Peyer's patch (tissue), 4 donors: ENCODE measurements at regions not wholly inside any gene's neighbourhood (a gene's known extent, or its start where the extent isn't known, plus 50 kb on each side); places are given as distances from the start of the nearest gene placed in this dataset.

ENCODE experiments used
- DNase-seq, 3 donors: peaks; one replicate each; pipeline ENCODE4 v3.0.0-alpha.2; 2017 to 2019
- H3K27ac ChIP-seq, 4 donors: fragments of 200-600 bp; sonication (generic); one replicate each; pipeline ENCODE4 v1.5.1; 2016 to 2019
- H3K27me3 ChIP-seq, 2 donors: fragments of 200-600 bp; sonication (generic); one replicate each; pipeline ENCODE4 v1.5.1; 2019
- H3K36me3 ChIP-seq, 3 donors: fragments of 200-600 bp; sonication (generic); one replicate each; pipeline ENCODE4 v1.5.1; 2016 to 2019
- H3K4me1 ChIP-seq, 4 donors: fragments of 200-600 bp; sonication (generic); one replicate each; pipeline ENCODE4 v1.5.1; 2016 to 2019
- H3K4me3 ChIP-seq, 4 donors: fragments of 200-600 bp; sonication (generic); 1 replicate in 3 of 4; 2 replicates in 1 of 4; pipeline ENCODE4 v1.5.1; 2016 to 2019; ENCODE audit warnings: mild to moderate bottlenecking in 1 of 4
- H3K9me3 ChIP-seq, 4 donors: fragments of 200-600 bp; sonication (generic); one replicate each; pipeline ENCODE4 v1.5.1; 2016 to 2019; ENCODE audit warnings: mild to moderate bottlenecking in 1 of 4
- CTCF ChIP-seq, 6 experiments: fragments of 450-650 bp in 4 of 6; fragments of 200-600 bp in 2 of 6; sonication (generic) in 1 of 6; IDR thresholded peaks; one replicate each; pipeline ENCODE4 v1.5.1; 2017 to 2019; ENCODE audit warnings: antibody characterized with exemption in 6 of 6, mild to moderate bottlenecking in 3 of 6, moderate library complexity in 1 of 6
- POLR2A ChIP-seq, 2 donors: fragments of 450-650 bp; IDR thresholded peaks; one replicate each; pipeline ENCODE4 v1.5.1; 2017; ENCODE audit warnings: antibody characterized with exemption in 2 of 2, mild to moderate bottlenecking in 2 of 2, moderate library complexity in 2 of 2

GRCh38 chr11:112661571-112661970, 299.6 kb upstream of the NCAM1 start:
- Histone ChIP-seq H3K9me3 (no peaks in the 10 kb centered on the region), H3K36me3 (no peaks in the 10 kb centered on the region), H3K27me3 (no peaks in the 10 kb centered on the region), H3K4me1 (no peaks in the 10 kb centered on the region), H3K27ac (no peak overlapping the region), H3K4me3 (no peak overlapping the region)
- DNase-seq, result no peak
- TF ChIP-seq POLR2A (IDR thresholded peaks at IDR 0.05) (no peak), CTCF (IDR thresholded peaks at IDR 0.05) (no peak)

GRCh38 chr11:112662554-112662953, 298.7 kb upstream of the NCAM1 start:
- no peak overlapping the region for H3K4me3 ChIP-seq
- DNase-seq, result no peak
- no peaks in the 10 kb centered on the region for H3K27me3 ChIP-seq
- H3K9me3 ChIP-seq, result no peaks in the 10 kb centered on the region
- no peaks in the 10 kb centered on the region for H3K4me1 ChIP-seq
- no peaks in the 10 kb centered on the region for H3K36me3 ChIP-seq
- TF ChIP-seq CTCF (IDR thresholded peaks at IDR 0.05) (no peak), POLR2A (IDR thresholded peaks at IDR 0.05) (no peak)
- no peak overlapping the region for H3K27ac ChIP-seq

- TF ChIP-seq CTCF (IDR thresholded peaks at IDR 0.05) (no peak), POLR2A (IDR thresholded peaks at IDR 0.05) (no peak)
- Histone ChIP-seq H3K4me3 (no peak overlapping the region), H3K36me3 (no peaks in the 10 kb centered on the region), H3K27ac (no peak overlapping the region), H3K27me3 (no peaks in the 10 kb centered on the region), H3K4me1 (no peaks in the 10 kb centered on the region), H3K9me3 (no peaks in the 10 kb centered on the region)
- DNase-seq, result no peak
These were observed 297.1 kb upstream of the NCAM1 start for GRCh38 chr11:112663947-112664634.

- Histone ChIP-seq H3K27ac (no peak overlapping the region), H3K4me1 (no peaks in the 10 kb centered on the region), H3K27me3 (no peaks in the 10 kb centered on the region), H3K4me3 (no peak overlapping the region), H3K36me3 (no peaks in the 10 kb centered on the region), H3K9me3 (no peaks in the 10 kb centered on the region)
- DNase-seq, result no peak
- no peak for TF ChIP-seq CTCF (IDR thresholded peaks at IDR 0.05)
- no peak for TF ChIP-seq POLR2A (IDR thresholded peaks at IDR 0.05)
These were observed 295.9 kb upstream of the NCAM1 start for GRCh38 chr11:112665291-112665690.

- Histone ChIP-seq H3K27me3 (no peaks in the 10 kb centered on the region), H3K9me3 (no peaks in the 10 kb centered on the region)
These were observed 295.0 kb upstream of the NCAM1 start for GRCh38 chr11:112666253-112666652.

More at GRCh38 chr11:112666253-112666652, 295.0 kb upstream of the NCAM1 start:
- no peak overlapping the region for H3K4me3 ChIP-seq
- H3K36me3 ChIP-seq, result no peaks in the 10 kb centered on the region
- DNase-seq, result no peak
- H3K4me1 ChIP-seq, result no peaks in the 10 kb centered on the region
- H3K27ac ChIP-seq, result no peak overlapping the region
- TF ChIP-seq CTCF (IDR thresholded peaks at IDR 0.05), result no peak
